H9 (cell line): ENCODE measurements at regions not wholly inside any gene's neighbourhood (a gene's known extent, or its start where the extent isn't known, plus 50 kb on each side); places are given as distances from the start of the nearest gene placed in this dataset.

ENCODE experiments used
- DNase-seq: peaks from one replicate; pipeline ENCODE4 v3.0.0-alpha.2; 2017
- H2AFZ ChIP-seq: one replicate; pipeline ENCODE4 v1.6.1; 2013; ENCODE audit warnings: mild to moderate bottlenecking, low read length, control low read depth, moderate library complexity
- H2AK5ac ChIP-seq: 2 replicates; pipeline ENCODE4 v1.6.1; 2013; ENCODE audit warnings: low read length, control low read depth, mixed read lengths; ENCODE audit not compliant: insufficient read length
- H2BK120ac ChIP-seq: one replicate; pipeline ENCODE4 v1.6.1; 2013; ENCODE audit warnings: low read depth, mild to moderate bottlenecking, low read length, control low read depth, inconsistent platforms; ENCODE audit not compliant: poor library complexity, severe bottlenecking
- H2BK12ac ChIP-seq: 2 replicates; pipeline ENCODE4 v1.6.1; 2013; ENCODE audit warnings: low read length, control low read depth, mixed read lengths, low read depth; ENCODE audit not compliant: insufficient read length
- H2BK15ac ChIP-seq: 2 replicates; pipeline ENCODE4 v1.6.1; 2013; ENCODE audit warnings: low read depth, low read length, control low read depth
- H2BK20ac ChIP-seq: one replicate; pipeline ENCODE4 v1.6.1; 2013; ENCODE audit warnings: low read depth, mild to moderate bottlenecking, low read length, control low read depth, inconsistent platforms; ENCODE audit not compliant: poor library complexity, severe bottlenecking
- H2BK5ac ChIP-seq: 2 replicates; pipeline ENCODE4 v1.6.1; 2013; ENCODE audit warnings: low read length, control low read depth, mixed read lengths; ENCODE audit not compliant: insufficient read length
- H3K14ac ChIP-seq: 2 replicates; pipeline ENCODE4 v1.6.1; 2013; ENCODE audit warnings: low read length, control low read depth; ENCODE audit not compliant: insufficient read depth
- H3K18ac ChIP-seq: 2 replicates; pipeline ENCODE4 v1.6.1; 2013; ENCODE audit warnings: low read depth, mild to moderate bottlenecking, mixed read lengths, low read length, control low read depth; ENCODE audit not compliant: insufficient read length
- H3K23ac ChIP-seq: 2 replicates; pipeline ENCODE4 v1.6.1; 2013; ENCODE audit warnings: low read length, control low read depth, mixed read lengths, low read depth; ENCODE audit not compliant: insufficient read length
- H3K23me2 ChIP-seq: 2 replicates; pipeline ENCODE4 v1.6.1; 2013; ENCODE audit warnings: low read depth, mild to moderate bottlenecking, mixed read lengths, low read length, control low read depth; ENCODE audit not compliant: insufficient read length, poor library complexity, severe bottlenecking
- H3K27ac ChIP-seq: 2 replicates; pipeline ENCODE4 v1.5.1; 2013; ENCODE audit warnings: low read length, control low read depth, mixed read lengths, low read depth; ENCODE audit not compliant: insufficient read length
- H3K27me3 ChIP-seq: 2 replicates; pipeline ENCODE4 v1.6.1; 2013; ENCODE audit warnings: low read length, control low read depth, inconsistent platforms; ENCODE audit not compliant: insufficient read depth
- H3K4ac ChIP-seq: 2 replicates; pipeline ENCODE4 v1.6.1; 2013; ENCODE audit warnings: low read depth, mild to moderate bottlenecking, control low read depth, inconsistent platforms, low read length, moderate library complexity
- H3K4me1 ChIP-seq: 2 replicates; pipeline ENCODE4 v1.6.1; 2013; ENCODE audit warnings: low read length, control low read depth, inconsistent platforms; ENCODE audit not compliant: insufficient read depth
- H3K4me2 ChIP-seq: 2 replicates; pipeline ENCODE4 v1.6.1; 2013; ENCODE audit warnings: low read length, control low read depth, mixed read lengths; ENCODE audit not compliant: insufficient read length, insufficient read depth
- H3K56ac ChIP-seq: 2 replicates; pipeline ENCODE4 v1.6.1; 2013; ENCODE audit warnings: low read depth, mild to moderate bottlenecking, mixed read lengths, low read length, control low read depth; ENCODE audit not compliant: insufficient read length
- H3K79me1 ChIP-seq: 2 replicates; pipeline ENCODE4 v1.6.1; 2013; ENCODE audit warnings: low read depth, mild to moderate bottlenecking, moderate library complexity, low read length, control low read depth, inconsistent platforms; ENCODE audit not compliant: insufficient read depth, poor library complexity, severe bottlenecking
- H3K79me2 ChIP-seq: 2 replicates; pipeline ENCODE4 v1.6.1; 2013; ENCODE audit warnings: low read length, control low read depth, inconsistent platforms; ENCODE audit not compliant: insufficient read depth
- H3K9ac ChIP-seq: 2 replicates; pipeline ENCODE4 v1.6.1; 2013; ENCODE audit warnings: low read length, control low read depth, mixed read lengths; ENCODE audit not compliant: insufficient read length; ENCODE audit errors: extremely low read depth
- H3K9me3 ChIP-seq: one replicate; pipeline ENCODE4 v1.6.1; 2013; ENCODE audit warnings: low read depth, low read length, inconsistent platforms; ENCODE audit not compliant: control insufficient read depth
- H3T11ph ChIP-seq: one replicate; pipeline ENCODE4 v1.6.1; 2013; ENCODE audit warnings: mild to moderate bottlenecking, low read length, control low read depth, inconsistent platforms
- H4K20me1 ChIP-seq: one replicate; pipeline ENCODE4 v1.6.1; 2013; ENCODE audit not compliant: control insufficient read depth, insufficient read length, insufficient read depth
- H4K5ac ChIP-seq: 2 replicates; pipeline ENCODE4 v1.6.1; 2013; ENCODE audit warnings: low read depth, mild to moderate bottlenecking, mixed read lengths, low read length, control low read depth; ENCODE audit not compliant: insufficient read length
- H4K8ac ChIP-seq: replicated peaks from 2 replicates; pipeline ENCODE4 v1.6.1; 2013; ENCODE audit warnings: low read length, control low read depth, mixed read lengths, low read depth; ENCODE audit not compliant: insufficient read length
- H4K91ac ChIP-seq: 2 replicates; pipeline ENCODE4 v1.6.1; 2013; ENCODE audit warnings: low read depth, mild to moderate bottlenecking, moderate library complexity, mixed read lengths, low read length, control low read depth; ENCODE audit not compliant: insufficient read length
- H3K27ac Mint-ChIP-seq, 3 experiments: 2 replicates in 2 of 3; 3 replicates in 1 of 3; pipeline ENCODE4 v1.8.0; 2020 to 2021; ENCODE audit warnings: mixed read lengths in 3 of 3, mild to moderate bottlenecking in 1 of 3, moderate library complexity in 1 of 3
- H3K27me3 Mint-ChIP-seq: 2 replicates; pipeline ENCODE4 v1.8.0; 2021; ENCODE audit warnings: low read depth, mild to moderate bottlenecking, moderate library complexity, mixed read lengths
- H3K36me3 Mint-ChIP-seq, 3 experiments: 2 replicates in 2 of 3; 3 replicates in 1 of 3; pipeline ENCODE4 v1.8.0; 2020 to 2021; ENCODE audit warnings: low read depth in 3 of 3, mixed read lengths in 3 of 3; ENCODE audit not compliant: insufficient read depth in 1 of 3
- H3K4me1 Mint-ChIP-seq, 2 experiments: 2 replicates each; pipeline ENCODE4 v1.8.0; 2020; ENCODE audit warnings: mixed read lengths in 2 of 2
- H3K4me3 Mint-ChIP-seq, 2 experiments: 2 replicates in 1 of 2; 3 replicates in 1 of 2; pipeline ENCODE4 v1.8.0; 2020 to 2021; ENCODE audit warnings: mild to moderate bottlenecking in 2 of 2, mixed read lengths in 2 of 2, moderate library complexity in 1 of 2
- H3K9me3 Mint-ChIP-seq, 2 experiments: 2 replicates in 1 of 2; 3 replicates in 1 of 2; pipeline ENCODE4 v1.8.0; 2020; ENCODE audit warnings: mild to moderate bottlenecking in 2 of 2, mixed read lengths in 2 of 2, moderate library complexity in 1 of 2
- WGBS: extraction: QIAGEN DNeasy Blood & Tissue Kit; methylation state at CpG from one replicate; pipeline ENCODE4 v1.1.7; 2013; ENCODE audit warnings: missing lambda C conversion rate, low lambda C conversion rate, mixed read lengths; ENCODE audit not compliant: insufficient read length; ENCODE audit errors: extremely low coverage; 5-methylcytosine and 5-hydroxymethylcytosine counted together
- TF ChIP-seq, protein P1 (sequence below): fragments of 200-600 bp; sonication (generic); conservative IDR thresholded peaks from 3 replicates; pipeline ENCODE4 v1.8.0; 2021; ENCODE audit warnings: antibody characterized with exemption, mild to moderate bottlenecking

DNA sequence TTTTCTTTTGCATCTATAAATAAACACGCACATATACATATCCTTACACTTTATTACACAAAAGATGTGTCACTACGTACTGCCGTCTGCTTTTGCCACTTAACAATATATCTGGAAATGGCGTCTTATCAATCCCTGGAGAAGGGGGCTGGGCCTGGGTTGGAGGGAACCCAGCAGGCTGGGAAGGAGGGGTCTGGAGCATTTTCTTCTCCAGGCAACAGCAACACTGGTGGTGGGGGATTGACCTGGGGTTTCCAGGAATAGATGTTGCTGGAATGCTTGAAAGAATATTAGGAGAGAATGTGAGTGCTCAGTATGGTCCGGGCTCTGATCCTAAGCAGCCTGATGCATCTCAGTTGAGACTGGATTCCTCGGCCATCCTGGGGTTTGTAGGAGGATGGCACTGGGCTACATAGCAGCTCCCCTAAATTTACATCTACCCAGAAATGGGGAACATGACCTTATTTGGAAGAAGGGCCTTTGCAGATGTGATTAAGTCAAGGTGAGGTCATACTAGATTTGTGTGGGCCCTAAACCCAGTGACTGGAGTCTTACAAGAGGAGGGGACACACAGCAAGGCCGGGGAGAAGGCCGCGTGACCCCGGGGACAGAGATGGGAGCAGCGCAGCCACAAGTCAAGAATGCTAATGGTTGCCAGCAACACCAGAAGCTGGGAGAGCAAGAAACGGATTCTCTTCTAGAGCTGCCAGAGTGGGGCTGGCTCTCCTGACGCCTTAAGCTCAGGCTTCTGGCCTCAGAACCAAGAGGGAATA, 98.6 kb downstream of the SIK1 start:
- no peaks in the 10 kb centered on the region for H3K79me2 ChIP-seq
- peak overlapping the region in 1 of 3 experiments; percentile 84; a peak in 2 of 7 replicates for H3K27ac Mint-ChIP-seq
- DNase-seq, result no peak
- no peaks in the 10 kb centered on the region for H3K23me2 ChIP-seq
- no peaks in the 10 kb centered on the region; the same call in 1 of the 2 replicates for H3K4me1 ChIP-seq
- H3K4me1 Mint-ChIP-seq, result peaks cover 17 to 28% of the 10 kb centered on the region in 2 experiments
- H4K91ac ChIP-seq, result no peak overlapping the region
- H4K5ac ChIP-seq, result no peak overlapping the region
- H3T11ph ChIP-seq, result no peak overlapping the region
- H2BK5ac ChIP-seq, result no peak overlapping the region
- no peak overlapping the region for H4K8ac ChIP-seq
- WGBS, result 100% methylated on average over 2 of the region's 13 CpGs
- TF ChIP-seq, protein P1, sequence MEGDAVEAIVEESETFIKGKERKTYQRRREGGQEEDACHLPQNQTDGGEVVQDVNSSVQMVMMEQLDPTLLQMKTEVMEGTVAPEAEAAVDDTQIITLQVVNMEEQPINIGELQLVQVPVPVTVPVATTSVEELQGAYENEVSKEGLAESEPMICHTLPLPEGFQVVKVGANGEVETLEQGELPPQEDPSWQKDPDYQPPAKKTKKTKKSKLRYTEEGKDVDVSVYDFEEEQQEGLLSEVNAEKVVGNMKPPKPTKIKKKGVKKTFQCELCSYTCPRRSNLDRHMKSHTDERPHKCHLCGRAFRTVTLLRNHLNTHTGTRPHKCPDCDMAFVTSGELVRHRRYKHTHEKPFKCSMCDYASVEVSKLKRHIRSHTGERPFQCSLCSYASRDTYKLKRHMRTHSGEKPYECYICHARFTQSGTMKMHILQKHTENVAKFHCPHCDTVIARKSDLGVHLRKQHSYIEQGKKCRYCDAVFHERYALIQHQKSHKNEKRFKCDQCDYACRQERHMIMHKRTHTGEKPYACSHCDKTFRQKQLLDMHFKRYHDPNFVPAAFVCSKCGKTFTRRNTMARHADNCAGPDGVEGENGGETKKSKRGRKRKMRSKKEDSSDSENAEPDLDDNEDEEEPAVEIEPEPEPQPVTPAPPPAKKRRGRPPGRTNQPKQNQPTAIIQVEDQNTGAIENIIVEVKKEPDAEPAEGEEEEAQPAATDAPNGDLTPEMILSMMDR, result no peak
- no peak overlapping the region for H3K4me2 ChIP-seq
- no peaks in the 10 kb centered on the region for H4K20me1 ChIP-seq
- no peak overlapping the region for H3K27ac ChIP-seq
- H2BK20ac ChIP-seq, result no peak overlapping the region
- H3K4me3 Mint-ChIP-seq, result no peak overlapping the region
- H3K9me3 Mint-ChIP-seq, result no peaks in the 10 kb centered on the region
- H3K9me3 ChIP-seq, result no peaks in the 10 kb centered on the region
- H3K56ac ChIP-seq, result no peak overlapping the region
- H3K18ac ChIP-seq, result no peak overlapping the region
- H3K36me3 Mint-ChIP-seq, result no peaks in the 10 kb centered on the region
- no peak overlapping the region for H2BK12ac ChIP-seq
- H2AK5ac ChIP-seq, result no peak overlapping the region
- H2BK120ac ChIP-seq, result no peak overlapping the region
- H2BK15ac ChIP-seq, result no peak overlapping the region
- no peak overlapping the region for H2AFZ ChIP-seq
- H3K27me3 ChIP-seq, result no peaks in the 10 kb centered on the region
- H3K23ac ChIP-seq, result no peak overlapping the region
- H3K79me1 ChIP-seq, result no peaks in the 10 kb centered on the region
- H3K27me3 Mint-ChIP-seq, result peaks cover 2% of the 10 kb centered on the region; the same call in 1 of the 2 replicates
- H3K4ac ChIP-seq, result no peak overlapping the region
- H3K14ac ChIP-seq, result no peak overlapping the region
- H3K9ac ChIP-seq, result no peak overlapping the region
